ENCODE measurements at regions not wholly inside any gene's neighbourhood (a gene's known extent, or its start where the extent isn't known, plus 50 kb on each side); places are given as distances from the start of the nearest gene placed in this dataset.

DNA sequence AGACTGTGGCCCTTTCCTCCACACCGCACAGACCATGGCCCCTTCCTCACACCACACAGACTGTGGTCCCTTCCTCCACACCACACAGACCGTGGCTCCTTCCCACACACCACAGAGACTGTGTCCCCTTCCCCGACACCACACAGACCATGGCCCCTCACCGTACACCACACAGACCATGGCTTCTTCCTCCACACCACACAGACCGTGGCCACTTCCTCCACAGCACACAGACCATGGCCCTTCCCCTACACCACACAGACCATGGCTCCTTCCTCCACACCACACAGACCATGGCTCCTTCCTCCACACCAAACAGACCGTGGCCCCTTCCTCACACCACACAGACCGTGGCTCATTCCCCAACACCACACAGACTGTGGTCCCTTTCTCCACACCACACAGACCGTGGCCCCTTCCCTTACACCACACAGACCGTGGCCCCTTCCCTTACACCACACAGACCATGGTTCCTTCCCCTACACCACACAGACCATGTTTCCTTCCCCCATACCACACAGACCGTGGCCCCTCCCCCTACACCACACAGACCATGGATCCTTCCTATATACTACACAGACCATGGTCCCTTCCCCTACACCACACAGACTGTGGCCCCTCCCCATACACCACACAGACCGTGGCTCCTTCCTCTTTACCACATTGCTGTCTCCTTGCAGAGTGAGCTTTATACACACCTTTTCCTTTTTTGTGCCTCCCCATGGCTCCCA is 297.5 kb upstream of the FOXF1 start:
- H3K4me1 ChIP-seq: peaks cover 19% of the 10 kb centered on the region
- no peaks in the 10 kb centered on the region for H3K36me3 ChIP-seq
- intact Hi-C loops (cut with DNase I): no loop called here
- TF ChIP-seq, protein P1, sequence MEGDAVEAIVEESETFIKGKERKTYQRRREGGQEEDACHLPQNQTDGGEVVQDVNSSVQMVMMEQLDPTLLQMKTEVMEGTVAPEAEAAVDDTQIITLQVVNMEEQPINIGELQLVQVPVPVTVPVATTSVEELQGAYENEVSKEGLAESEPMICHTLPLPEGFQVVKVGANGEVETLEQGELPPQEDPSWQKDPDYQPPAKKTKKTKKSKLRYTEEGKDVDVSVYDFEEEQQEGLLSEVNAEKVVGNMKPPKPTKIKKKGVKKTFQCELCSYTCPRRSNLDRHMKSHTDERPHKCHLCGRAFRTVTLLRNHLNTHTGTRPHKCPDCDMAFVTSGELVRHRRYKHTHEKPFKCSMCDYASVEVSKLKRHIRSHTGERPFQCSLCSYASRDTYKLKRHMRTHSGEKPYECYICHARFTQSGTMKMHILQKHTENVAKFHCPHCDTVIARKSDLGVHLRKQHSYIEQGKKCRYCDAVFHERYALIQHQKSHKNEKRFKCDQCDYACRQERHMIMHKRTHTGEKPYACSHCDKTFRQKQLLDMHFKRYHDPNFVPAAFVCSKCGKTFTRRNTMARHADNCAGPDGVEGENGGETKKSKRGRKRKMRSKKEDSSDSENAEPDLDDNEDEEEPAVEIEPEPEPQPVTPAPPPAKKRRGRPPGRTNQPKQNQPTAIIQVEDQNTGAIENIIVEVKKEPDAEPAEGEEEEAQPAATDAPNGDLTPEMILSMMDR (IDR thresholded peaks at IDR 0.05): no peak
- no peaks in the 10 kb centered on the region for H3K9me3 ChIP-seq
- no peaks in the 10 kb centered on the region for H3K27me3 ChIP-seq (ENCODE audit: low read depth)
- H3K4me3 ChIP-seq: no peak overlapping the region
- ATAC-seq (no peak), DNase-seq (no peak)
- H3K27ac ChIP-seq: no peak overlapping the region

DNA sequence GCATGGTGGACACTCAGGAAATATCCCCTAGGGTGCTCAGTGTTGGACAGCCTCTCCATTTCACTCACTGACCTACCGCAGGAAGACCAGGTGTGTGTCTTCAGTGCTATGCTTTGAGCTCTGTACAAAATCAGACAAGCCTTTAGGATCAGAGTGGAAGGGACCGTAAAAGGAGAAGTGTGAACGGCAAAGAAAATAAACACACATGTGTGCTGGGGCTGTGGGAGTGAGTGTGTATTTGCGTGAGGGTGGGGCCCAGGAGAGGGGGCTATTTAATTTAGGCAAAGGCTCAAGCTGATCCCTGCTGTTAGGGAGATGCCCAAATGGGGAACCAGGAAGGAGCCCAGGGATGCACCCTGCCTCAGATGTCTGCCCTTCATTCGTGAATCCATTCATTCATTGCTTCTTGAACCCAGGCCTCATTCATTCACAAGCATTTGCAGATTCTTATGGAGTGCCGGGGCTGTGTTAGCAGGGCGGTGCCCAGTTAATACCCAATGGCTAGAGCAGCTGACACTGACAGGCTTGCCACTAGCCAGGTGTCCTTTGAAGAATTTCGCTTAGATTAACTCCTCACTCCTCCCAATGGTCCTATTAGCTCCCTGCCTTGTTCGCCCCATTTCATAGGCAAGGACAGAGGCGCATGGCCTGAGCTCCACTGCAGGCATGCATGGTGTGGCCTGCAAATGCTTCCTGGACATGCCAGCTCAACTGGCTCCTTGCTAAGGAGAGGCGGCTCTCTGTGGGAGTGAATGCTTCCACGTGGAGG is 296.7 kb upstream of the FOXF1 start:
- H3K27me3 ChIP-seq (ENCODE audit: low read depth): no peaks in the 10 kb centered on the region
- H3K4me3 ChIP-seq: no peak overlapping the region
- peaks cover 19% of the 10 kb centered on the region for H3K4me1 ChIP-seq
- H3K9me3 ChIP-seq: no peaks in the 10 kb centered on the region
- DNase-seq (no peak), ATAC-seq (no peak)
- peak overlapping the region; percentile 56 for H3K27ac ChIP-seq
- intact Hi-C loops (cut with DNase I): no loop called here
- no peaks in the 10 kb centered on the region for H3K36me3 ChIP-seq
- TF ChIP-seq, protein P1 (IDR thresholded peaks at IDR 0.05): no peak

DNA sequence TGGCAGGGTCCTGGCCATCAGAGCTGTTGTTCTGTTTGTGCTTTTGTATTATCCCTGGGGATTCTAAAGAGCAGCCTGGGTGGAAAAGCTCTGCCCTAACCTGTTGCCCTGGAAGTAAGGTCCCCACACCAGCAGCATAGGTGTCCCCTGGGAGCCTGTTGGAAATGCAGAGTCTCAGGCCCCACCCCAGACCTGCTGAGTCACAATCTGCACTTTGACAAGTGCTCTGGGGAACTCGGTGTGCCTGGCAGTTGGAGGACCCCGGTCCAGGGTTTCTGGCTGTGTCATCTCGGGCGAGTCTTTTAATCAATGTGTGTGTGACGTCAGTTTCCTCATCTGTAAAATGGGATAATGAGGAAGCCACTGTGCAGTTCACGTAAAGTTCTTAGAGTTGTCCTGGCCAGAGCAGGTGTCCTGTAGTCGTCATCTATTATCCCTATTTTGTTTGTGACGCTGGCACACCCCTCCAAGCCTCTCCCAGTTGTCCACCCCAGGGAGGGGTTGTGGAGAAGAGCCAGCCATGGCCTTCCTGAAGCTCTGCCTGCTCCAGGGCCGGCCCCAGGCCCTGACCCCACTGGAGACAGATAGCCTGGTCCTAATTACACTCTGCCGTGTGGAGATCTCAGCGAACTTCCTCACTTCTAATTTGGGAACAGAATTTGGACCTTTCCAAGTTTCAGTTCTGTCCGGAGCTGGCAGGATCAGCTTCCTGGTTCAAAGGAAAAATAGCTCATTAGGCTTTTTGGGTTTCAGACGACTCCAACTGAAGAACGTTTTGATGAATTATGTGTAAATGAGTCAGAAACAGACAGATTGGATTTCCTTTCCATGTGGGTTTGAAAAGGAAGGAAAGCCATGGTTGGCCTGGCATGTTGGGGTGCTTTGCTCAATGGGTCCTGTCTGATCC is 295.7 kb upstream of the FOXF1 start:
- Histone ChIP-seq H3K36me3 (no peaks in the 10 kb centered on the region), H3K4me3 (no peak overlapping the region), H3K9me3 (no peaks in the 10 kb centered on the region), H3K27me3 (ENCODE audit: low read depth) (no peaks in the 10 kb centered on the region), H3K27ac (peak overlapping the region; percentile 56), H3K4me1 (peaks cover 19% of the 10 kb centered on the region)
- TF ChIP-seq, protein P1 (IDR thresholded peaks at IDR 0.05): no peak
- intact Hi-C loops (cut with DNase I): no loop called here
- ATAC-seq (peak in 1 of 2 donors; percentile 56), DNase-seq (no peak)

DNA sequence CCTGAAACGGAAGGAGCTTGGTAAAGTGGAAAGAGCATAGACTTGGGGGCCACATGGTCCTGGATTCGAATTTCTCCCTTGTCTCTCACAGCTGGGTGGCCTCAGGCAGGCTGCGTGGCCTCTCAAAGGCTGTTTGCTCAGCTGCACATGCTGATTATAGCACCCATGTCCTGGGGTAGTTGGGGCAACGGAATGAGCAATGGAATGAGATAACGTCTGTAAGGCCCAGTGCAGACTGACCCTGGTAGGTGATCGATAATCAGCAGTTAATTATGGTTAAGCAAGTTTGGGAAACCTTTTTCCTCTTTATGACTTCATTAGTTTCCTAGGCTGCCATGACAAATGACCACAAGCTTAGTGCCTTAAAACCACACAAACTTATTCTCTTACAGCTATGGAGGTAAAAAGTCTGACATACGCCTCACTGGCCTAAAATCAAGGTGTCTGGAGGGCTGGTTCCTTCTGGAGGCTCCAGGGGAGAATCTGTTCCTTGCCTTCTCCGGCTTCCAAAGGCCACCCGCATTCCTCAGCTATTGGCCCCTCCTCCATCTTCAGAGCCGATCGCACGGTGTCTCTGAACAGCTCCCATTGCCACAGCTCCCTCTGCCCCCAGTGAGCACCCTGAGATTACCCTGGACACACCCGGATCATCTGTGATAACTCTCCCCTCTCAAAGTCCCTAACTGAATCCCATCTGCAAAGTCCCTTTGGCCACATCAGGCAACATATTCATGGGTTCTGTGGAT is 294.9 kb upstream of the FOXF1 start:
- intact Hi-C loops (cut with DNase I): no loop called here
- ATAC-seq (no peak), DNase-seq (no peak)
- Histone ChIP-seq H3K4me1 (peaks cover 19% of the 10 kb centered on the region), H3K36me3 (no peaks in the 10 kb centered on the region), H3K9me3 (no peaks in the 10 kb centered on the region), H3K27me3 (ENCODE audit: low read depth) (no peaks in the 10 kb centered on the region), H3K4me3 (no peak overlapping the region), H3K27ac (peak overlapping the region; percentile 56)
- TF ChIP-seq, protein P1 (IDR thresholded peaks at IDR 0.05): no peak
